Erythroblast (primary cell): ENCODE measurements at regions not wholly inside any gene's neighbourhood (a gene's known extent, or its start where the extent isn't known, plus 50 kb on each side); places are given as distances from the start of the nearest gene placed in this dataset.

Source experiments
- GATA1 ChIP-seq: IDR thresholded peaks from 2 replicates; pipeline ENCODE4 v1.6.1; 2011; ENCODE audit warnings: low read depth, mild to moderate bottlenecking, control low read depth, low read length, moderate library complexity
- POLR2A ChIP-seq: IDR thresholded peaks from 2 replicates; pipeline ENCODE4 v1.6.1; 2011; ENCODE audit warnings: mild to moderate bottlenecking, low read length

DNA sequence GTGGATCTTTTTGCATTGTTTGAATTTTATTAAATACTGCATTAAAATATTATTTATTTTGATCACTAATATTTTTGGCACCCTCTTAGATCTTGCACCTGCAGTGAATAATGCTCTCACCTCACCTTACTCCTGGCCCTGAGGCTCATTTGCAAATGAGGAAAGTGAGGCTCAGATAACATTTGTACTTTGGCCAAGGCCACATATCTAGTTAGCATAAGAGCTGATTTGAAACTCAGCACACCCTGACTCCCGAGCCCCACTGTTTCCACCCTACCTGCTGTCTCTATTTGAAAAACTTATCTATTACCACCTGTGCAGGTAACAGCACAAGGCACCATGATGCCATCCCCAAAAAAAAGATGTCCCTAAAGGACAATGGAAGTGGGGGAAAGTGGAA lies 358.7 kb upstream of the MAF start:
- TF ChIP-seq POLR2A (no peak), GATA1 (no peak)
